ENCODE measurements at regions not wholly inside any gene's neighbourhood (a gene's known extent, or its start where the extent isn't known, plus 50 kb on each side); places are given as distances from the start of the nearest gene placed in this dataset.
"Not testable (repeated sequence)": the region's sequence is repeated elsewhere in the genome, so short reads cannot be mapped to it uniquely, and the experiment has no call there.

GRCh38 chr11:49823188-49823587, 129.0 kb upstream of the OR4C13 start:
- DNase-seq: not testable (repeated sequence)

GRCh38 chr11:49850541-49850940, 101.7 kb upstream of the OR4C13 start:
- DNase-seq: not testable (repeated sequence)

GRCh38 chr11:49851511-49851910, 100.7 kb upstream of the OR4C13 start:
- no peak for DNase-seq

GRCh38 chr11:49851971-49852389, 100.2 kb upstream of the OR4C13 start:
- DNase-seq: no peak

GRCh38 chr11:49888875-49889274, 63.3 kb upstream of the OR4C13 start:
- not testable (repeated sequence) for DNase-seq

- DNase-seq: not testable (repeated sequence)
Observed at GRCh38 chr11:49891910-49892671, 60.1 kb upstream of the OR4C13 start.

GRCh38 chr11:49893442-49893841, 58.7 kb upstream of the OR4C13 start:
- not testable (repeated sequence) for DNase-seq

All from inflammatory macrophage (primary cell).